HG02970 (cell line): ENCODE measurements at regions not wholly inside any gene's neighbourhood (a gene's known extent, or its start where the extent isn't known, plus 50 kb on each side); places are given as distances from the start of the nearest gene placed in this dataset.

ENCODE experiments used
- ATAC-seq: cut with Tn5 transposase; IDR thresholded peaks from one replicate; pipeline ENCODE4 v1.9.1; 2021; ENCODE audit warnings: mild to moderate bottlenecking, moderate library complexity, moderate number of reproducible peaks; ENCODE audit not compliant: unreplicated experiment, low FRiP score

DNA sequence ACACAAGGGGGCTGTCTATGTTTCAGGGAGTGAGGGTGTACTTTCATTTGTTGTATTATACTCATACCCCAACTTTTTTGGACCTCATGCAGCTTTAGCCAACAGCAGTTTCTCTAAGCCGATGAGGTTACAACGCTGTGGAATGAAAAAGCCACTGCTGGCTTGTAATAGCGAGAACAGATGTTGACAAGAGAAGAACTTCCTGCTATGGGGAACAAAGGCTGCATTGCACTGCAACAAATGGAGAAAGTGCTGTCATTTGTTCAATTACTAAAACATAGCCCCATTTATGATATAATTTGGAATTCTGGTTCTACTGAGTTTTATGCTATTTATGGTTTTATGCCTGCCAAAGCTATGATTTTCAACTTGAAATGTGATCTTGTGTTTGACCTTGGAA, 104.2 kb upstream of the TMEM72 start:
- no peak for ATAC-seq

DNA sequence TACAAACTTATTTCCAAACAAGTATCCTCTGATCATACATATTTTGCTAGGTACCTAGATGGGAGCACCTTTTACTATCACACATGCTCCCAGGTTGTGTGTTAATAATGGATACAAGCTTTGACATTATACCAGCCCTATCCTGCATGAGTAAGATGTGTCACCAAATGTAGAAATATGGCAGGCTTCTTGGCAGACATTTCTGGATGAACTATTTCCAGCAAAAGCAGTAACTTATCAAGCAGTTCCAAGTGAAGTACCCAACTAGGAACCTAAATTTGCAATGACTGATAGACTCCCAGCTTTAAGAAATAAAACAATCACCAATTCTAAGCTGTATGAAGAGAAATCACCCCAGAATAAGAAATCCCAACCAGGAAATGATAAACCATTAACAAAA, 103.7 kb upstream of the TMEM72 start:
- ATAC-seq: no peak

DNA sequence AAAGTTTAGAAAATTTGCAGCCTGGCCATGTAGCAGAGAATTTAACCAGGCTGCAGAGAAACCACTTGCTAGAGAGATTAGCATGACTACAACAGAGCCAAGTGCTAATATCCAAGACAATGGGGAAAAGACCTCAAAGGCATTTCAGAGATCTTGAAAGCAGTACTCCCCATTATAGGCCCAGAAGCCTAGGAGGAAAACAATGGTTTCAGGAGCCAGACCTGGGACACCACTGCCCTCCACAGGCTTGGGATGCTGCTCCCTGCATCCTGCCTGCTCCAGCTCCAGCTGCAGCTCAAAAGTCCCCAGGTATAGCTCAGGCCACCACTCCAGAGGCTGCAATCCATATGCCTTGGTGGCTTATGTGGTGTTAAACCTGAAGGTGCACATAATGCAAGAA, 101.5 kb upstream of the TMEM72 start:
- ATAC-seq: no peak

DNA sequence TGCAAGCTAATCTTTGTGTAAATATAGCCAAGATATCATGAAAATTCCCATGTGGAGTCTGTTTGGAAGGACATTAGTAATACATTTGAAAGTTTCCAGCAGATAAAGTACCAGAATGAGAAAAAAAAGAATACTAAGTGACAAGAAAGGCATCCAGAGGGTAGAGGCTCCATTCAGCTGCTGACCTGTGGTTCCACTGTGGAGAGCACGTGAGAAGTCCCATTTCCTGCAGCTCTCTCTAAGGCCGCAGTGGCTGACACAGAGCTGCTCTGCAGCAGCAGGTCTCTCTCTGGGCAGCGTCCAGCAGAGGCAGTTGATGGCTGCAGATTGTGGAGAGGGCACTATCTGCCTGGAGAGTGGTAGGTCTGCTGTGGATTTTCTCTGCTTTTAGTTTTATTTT, 100.1 kb upstream of the TMEM72 start:
- ATAC-seq: no peak

DNA sequence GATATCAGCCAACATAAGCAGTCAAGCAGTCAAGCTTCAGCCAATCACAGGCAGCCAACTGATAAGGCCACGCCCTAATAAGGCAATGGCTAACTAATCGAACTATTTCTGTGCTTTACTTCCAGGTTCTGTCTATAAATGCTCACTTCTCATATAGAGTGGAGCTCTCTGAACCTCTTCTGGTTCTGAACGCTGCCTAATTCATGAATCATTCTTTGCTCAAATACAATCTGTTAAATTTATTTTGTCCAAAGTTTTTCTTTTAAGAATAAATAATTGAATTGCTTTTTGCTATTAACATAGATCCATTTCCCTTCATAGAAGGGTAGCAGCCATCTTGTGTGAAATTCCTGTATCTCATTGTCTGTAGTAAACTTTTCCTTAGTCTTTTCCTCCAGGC, 97.9 kb upstream of the TMEM72 start:
- no peak for ATAC-seq

DNA sequence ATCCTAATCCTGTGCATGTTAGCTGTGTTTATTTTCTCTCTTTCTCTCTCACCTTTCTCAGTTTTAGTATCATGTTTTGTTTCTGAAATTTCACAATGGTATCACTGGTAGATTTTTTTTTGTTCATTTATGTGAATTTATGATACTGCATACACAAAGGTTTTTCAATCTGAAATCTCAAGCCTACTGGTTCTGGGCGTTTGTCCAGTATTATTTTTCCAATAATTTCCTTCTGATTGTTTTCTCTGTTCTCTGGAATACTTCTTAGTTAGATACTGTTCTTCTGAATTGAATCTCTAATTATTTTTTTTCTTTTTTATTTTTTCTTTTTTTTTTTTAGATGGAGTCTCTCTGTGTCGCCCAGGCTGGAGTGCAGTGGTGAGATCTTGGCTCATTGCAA, 96.2 kb upstream of the TMEM72 start:
- no peak for ATAC-seq

DNA sequence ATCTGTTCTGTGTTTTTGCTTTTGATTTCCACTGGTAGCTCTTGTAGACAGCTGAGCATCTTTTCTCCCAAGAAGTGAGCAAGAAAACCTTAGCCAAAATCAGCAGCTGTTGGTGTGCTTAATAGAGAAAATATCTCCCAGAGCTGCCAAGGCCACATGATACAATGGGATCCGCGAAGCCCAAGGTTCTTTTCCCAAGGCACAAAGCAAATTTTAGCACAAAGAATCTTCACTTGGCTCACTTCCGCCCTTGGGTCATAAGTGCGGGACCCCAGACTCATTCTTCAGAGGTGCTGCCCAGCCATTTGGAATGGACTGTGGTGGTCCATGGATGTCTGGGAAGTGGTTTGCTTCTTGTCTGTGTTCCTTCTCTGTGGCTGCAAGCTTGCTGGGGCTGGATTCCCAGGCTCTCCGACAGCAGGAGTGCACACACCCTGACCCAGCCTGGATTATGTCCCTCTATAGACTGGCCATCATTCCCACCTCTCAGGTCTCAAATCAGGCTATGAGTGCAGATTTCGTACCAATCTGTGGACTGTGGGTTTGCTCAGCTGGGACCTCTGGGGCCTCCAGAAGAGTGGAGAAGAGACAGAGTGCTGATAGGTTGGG, 93.0 kb upstream of the TMEM72 start:
- no peak for ATAC-seq

DNA sequence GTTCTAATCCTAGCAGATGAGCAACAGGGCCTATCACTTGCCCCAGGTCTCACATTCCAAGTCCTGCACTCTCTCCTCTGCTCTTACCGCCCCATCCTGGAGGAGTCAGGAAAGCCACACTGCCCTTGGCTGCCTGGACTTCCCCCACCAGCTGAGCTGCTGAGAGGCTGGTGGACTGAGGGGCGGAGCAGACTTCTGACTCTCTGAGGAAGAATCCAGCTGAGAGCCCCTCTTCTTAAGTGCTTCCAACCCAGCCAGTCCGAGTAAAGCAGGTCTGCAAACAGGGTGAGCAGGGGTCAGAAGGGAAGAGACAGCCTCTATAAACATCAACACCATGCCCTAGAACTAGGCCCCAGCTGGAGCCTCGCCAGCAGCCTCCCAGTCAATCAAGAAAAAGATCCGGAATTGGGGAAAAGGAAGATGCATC, 92.4 kb upstream of the TMEM72 start:
- no peak for ATAC-seq

DNA sequence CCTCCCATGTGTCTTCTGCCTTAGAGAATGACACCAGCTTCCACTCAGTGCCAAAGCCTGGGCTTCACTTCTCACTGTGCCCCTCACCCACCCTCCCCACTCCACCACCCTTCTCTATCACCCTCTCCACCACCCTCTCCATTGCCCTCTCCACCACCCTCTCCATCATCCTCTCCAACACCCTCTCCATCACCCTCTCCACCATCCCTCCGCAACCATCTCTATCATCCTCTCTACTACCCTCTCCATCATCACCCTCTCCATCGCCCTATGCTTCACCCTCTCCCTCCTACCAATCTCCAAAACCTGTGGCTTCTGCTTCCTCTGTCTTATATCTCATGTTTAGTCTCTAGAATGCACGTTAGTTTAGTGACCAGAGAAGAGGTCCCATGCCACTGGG, 91.0 kb upstream of the TMEM72 start:
- no peak for ATAC-seq

DNA sequence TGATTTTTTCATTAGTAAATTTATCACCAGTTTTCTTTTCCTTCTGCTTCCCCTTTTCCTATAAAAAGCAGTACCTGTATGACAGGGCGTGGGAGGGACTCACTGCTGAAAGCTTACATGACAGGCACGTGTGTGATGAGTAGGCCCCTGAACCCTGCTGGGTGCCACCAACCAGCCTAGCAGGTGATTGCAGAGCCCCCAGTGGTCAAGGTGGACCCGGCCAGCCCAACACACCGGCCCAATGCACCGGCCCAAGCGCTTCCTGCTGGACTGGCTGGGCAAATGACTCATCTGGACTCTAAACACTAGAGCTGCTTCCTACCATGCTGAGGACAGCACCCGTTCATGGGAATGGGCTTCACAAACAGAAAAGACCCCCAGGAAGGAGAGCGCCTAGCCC, 89.8 kb upstream of the TMEM72 start:
- no peak for ATAC-seq

DNA sequence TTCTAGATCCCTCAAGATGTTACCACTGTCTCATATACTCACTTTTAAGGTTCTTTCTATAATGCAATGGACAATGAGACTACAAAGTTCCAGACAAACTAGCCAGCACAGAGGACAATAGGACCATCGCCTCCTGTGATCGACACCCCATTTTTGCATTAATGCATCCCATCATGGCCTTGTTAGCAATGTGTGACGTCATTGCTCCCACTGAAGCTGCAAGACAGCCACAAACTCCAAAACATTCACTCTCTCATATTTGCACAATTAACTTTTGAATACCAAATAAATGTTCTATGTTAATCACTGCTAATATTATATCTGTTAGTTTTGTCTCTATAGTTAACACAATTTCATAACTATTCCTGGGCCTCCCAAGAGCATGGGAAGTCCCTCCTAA, 88.8 kb upstream of the TMEM72 start:
- no peak for ATAC-seq

DNA sequence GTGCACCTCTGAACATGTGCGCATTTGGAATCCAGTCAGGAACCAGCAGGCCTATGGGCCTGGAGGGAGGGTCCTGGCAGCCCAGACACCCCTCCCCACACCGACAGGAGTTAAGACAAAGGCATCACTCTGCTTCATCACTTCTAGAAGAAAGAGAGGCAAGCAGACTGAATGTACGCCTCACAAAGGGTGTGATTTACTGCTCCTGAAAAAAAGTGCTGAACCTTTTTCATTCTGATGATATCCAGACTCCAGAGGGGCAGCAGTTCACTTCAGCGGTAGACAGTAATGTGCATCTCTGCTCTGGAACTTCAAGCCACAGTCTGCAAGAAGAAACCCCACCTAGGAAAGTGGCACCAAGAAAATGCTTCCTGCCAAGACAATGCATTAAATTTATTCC, 88.2 kb upstream of the TMEM72 start:
- no peak for ATAC-seq

DNA sequence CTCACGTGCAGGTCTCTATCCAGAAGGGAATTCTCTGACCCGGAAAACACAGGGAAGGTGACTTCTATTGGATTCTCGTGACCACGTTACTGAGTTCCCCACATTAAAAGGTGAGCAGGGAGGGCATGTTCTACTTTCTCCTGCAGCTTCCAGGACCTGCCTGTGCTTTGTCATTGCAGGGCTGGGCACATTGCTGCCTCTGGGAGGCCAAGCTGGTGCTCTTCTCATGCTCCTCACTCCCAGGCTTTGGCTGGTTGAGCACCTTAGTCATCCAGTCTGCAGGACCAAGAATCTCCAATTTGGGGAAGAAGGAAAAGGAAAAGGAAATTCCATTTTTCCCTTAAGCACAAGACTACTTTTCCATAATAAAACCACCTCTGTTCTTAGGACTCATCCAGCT, 86.5 kb upstream of the TMEM72 start:
- ATAC-seq: no peak

DNA sequence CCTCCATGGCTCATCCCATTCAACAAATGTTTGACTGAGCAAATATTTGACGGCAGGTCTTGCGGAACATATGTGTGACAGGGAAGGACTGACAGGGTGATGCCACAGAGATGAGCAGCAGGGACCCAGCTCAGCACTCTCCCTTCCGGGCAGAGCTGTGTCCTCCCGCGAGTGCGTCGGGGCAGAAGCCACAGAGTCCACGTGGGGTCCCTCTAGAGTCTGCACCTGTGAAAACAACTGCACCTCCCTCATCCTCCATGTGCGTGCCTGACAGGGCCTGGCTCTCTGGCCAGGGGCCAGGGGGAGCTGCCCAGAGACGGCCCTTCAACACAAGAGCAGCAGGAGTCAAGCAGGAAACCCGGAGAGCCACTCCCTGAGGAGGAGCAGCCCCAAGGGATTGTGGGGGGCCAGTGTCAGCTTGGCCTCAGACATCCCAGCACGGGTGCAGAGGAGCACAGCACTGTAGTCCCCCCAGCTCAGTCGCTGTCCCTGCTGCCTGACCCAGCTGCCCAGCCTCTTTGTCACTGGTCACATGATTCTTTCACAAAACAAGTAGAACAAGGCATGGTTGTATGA, 83.6 kb upstream of the TMEM72 start:
- ATAC-seq: no peak

DNA sequence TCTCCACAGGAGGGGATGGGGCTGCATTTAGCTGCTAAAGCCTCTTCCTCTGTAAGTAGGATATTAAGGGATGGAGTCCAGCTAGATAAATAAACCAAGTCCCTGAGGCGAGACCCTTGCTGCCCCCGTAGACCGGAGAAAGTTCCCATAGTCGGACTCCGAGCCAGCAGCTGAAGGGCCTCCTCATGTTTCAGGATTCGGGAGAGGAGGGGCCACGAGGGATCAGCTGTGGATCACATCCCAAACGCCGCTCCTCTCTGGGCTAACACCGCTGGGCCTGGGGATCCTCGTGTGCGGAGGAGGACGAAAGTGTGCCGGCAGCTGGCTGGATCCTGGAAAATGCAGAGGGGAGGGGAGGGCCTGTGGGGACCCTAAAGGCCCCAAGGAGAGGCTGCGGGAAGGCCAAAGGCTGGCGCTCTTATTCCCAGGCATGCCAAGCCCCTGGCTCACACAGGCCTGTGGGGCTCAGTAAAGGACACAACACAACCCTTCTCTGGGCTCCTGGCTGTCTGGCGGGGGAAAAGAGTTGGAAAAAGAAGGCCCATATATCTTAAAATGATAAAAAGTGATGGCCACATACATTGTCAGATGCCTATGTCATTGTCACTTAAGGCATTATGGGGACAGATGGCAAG, 82.5 kb upstream of the TMEM72 start:
- no peak for ATAC-seq

DNA sequence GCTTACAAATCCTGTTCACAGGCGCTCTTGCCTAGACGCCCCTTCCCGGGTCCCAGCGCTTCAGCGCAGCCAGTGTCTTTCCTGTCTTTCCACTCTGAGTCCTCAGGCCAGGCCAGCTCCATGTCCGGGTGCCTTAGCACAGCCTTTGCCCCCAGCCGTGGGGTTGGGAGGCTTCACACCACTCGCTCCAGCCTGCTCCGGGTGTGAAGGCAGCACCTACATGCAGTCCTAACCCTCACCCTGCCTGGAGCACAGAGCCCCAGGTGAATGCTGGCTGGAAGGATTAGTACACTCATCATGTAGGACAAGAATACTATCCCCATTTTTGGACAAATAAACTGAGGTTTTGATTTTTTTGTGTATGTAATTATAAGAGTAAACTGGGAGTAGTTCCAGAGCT, 81.7 kb upstream of the TMEM72 start:
- ATAC-seq: no peak

DNA sequence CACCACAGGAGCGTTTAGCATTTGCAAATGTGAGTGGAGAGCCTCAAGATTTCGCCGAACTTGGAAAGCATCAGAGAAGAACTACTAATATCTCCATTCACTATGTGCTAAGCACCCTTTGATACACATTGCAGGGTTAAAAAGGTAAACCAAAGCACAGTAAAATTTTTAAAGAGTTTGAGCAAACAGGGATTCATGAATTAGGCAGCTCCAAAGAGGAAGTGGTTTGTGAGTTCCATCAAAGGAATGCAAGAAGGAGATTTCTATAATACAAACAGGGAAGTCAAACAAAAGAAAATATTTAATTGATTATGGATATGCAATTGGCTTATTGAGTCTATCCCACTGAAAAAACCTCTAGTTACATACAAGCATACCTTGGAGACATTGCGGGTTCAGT, 81.1 kb upstream of the TMEM72 start:
- no peak for ATAC-seq

DNA sequence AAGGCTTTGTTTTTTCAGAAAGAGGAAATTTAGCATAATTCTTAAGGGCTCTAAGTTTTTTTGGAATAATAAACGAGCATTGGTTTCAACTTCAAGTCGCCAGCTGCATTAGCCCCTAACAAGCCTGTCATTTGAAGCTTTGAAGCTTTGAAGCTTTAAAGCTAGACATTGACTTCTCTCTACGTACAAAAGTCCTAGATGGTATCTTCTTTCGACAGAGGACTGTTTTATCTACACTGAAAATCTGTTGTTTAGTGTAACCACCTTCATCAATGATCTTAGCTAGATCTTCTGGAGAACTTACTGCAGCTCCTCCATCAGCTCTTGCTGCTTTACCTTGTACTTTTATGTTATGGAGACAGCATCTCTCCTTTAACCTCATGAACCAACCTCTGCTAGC, 79.6 kb upstream of the TMEM72 start:
- no peak for ATAC-seq

DNA sequence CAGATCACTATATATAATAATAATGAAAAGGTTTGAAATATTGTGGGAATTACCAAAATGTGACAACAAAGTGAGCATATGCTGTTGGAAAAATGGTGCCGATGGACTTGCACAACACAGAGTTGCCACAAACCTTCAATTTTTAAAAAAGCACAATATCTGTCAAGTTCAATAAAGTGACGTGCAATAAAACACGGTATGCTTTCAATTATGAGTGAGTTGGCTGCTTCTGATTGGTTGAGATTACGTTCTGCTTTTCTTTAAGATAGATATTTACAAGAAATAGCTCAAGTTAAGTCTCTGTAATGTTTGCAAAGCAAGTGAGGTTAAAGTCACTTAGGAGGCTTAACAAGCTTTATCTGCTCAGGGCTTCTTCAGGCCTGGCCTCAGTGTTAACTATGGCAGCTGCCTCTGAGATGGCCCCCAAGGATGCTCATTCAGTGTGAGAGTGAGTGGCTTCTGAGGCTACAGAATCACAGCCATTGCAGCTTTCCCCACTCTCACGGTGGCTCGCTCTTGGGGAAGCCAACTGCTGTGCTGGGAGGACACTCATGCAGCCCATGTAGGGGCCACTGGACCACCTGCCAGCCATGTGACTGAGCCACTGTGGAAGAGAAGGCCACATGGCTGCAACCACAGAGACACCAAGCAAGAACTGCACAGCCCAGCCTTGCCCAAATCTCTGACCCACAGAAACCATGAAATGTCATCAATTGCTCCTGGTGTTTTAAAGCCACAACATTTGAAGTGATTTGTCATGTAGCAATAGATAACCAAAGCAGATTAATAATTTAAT, 78.3 kb upstream of the TMEM72 start:
- no peak for ATAC-seq

DNA sequence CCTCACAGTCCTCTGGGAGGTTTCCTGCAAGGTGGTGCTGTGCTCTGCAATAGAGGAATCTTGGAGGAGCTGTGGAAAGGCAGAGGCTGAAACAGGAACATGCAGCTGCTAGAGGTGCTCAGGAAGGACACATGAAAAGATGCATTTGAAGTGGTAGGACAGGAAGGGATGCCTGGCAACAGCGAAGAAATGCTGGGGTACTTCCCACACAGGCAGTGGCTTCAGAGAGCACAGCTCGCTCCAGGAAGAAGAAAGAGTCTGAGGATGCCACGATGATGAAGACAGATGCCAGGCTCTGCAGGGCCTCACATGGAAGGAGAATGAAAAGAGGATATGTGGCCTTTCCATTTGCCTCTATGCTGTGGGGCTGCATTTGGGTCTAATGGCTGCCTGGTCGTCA, 77.0 kb upstream of the TMEM72 start:
- ATAC-seq: no peak

DNA sequence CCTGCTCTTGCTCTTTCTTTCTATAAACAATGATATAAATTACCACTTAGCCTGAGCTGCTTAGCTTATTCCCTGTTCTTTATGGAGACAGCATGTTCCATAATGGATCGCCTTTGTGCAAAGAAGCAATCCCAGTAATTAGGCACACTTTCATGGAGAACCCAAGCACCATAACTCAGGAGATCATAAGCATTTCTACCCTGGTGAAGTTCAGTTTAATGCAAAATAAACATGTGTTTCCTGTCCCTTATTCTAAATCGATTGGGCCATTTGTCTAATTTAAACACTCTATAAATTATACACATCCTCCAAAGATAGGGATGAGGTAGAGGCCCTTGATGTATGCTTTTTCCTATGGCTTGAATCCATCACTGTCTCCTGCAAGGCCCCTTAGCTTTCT, 75.8 kb upstream of the TMEM72 start:
- no peak for ATAC-seq

DNA sequence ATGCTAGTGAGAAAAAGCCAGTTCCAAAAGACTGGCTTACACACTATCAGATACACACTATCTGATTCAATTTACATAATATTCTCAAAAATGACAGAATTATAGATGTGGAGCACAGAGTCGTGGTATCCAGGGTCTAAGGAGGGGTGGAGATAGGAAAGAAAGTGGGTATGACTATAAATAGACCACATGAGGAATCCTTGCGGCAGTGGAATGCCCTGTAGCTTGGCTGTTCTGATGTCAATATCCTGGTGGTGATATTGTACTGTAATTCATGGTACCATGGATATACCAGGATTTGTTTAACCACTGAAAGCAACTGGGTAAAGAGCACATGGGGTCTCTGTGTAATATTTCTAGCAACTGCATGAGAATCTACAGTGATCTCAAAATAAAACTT, 67.7 kb upstream of the TMEM72 start:
- ATAC-seq: no peak
